IMR-90 (cell line): ENCODE measurements at regions not wholly inside any gene's neighbourhood (a gene's known extent, or its start where the extent isn't known, plus 50 kb on each side); places are given as distances from the start of the nearest gene placed in this dataset.
A peak's percentile ranks its signal among the peaks of the same experiment; 100 is the strongest.

Experiments
- ATAC-seq: fragments of 200-7000 bp; cut with Tn5 transposase; 2 replicates; pipeline ENCODE4 v1.9.1; 2020; ENCODE audit warnings: low read depth, mild to moderate bottlenecking, moderate library complexity
- BruUV-seq: library from RNA; stranded (reverse); fragments of 400-500 nt; replicated peaks from 2 replicates; lab custom pipeline; 2021; lab: Mats Ljungman, UMichigan
- CTCF ChIA-PET: fragments of 300-600 bp; formaldehyde crosslinking; extraction: SDS; loops from one replicate; lab custom pipeline; 2021; ENCODE audit warnings: antibody characterized with exemption; lab: Yijun Ruan, JAX
- POLR2A ChIA-PET: fragments of 300-600 bp; sonication (Branson Sonifier 250); formaldehyde crosslinking; loops from one replicate; lab custom pipeline; 2022; ENCODE audit warnings: antibody characterized with exemption; ENCODE audit not compliant: unreplicated experiment; lab: Charles Lee
- DNase-seq: peaks from one replicate; pipeline ENCODE4 v3.0.0; 2013
- H2AFZ ChIP-seq: replicated peaks from 2 replicates; pipeline ENCODE3; 2013; ENCODE audit warnings: low read length, mild to moderate bottlenecking; ENCODE audit not compliant: poor library complexity
- H2AK5ac ChIP-seq: 2 replicates; pipeline ENCODE4 v1.6.1; 2013; ENCODE audit warnings: low read depth, low read length, inconsistent platforms
- H2AK9ac ChIP-seq: replicated peaks from 2 replicates; pipeline ENCODE3; 2013; ENCODE audit warnings: mild to moderate bottlenecking, low read depth, low read length, moderate library complexity; ENCODE audit not compliant: poor library complexity
- H2BK120ac ChIP-seq: 2 replicates; pipeline ENCODE4 v1.6.1; 2013; ENCODE audit warnings: low read depth, low read length, inconsistent platforms
- H2BK15ac ChIP-seq: 3 replicates; pipeline ENCODE4 v1.6.1; 2013; ENCODE audit warnings: low read depth, low read length, inconsistent platforms
- H2BK20ac ChIP-seq: 2 replicates; pipeline ENCODE4 v1.6.1; 2013; ENCODE audit warnings: low read depth, mild to moderate bottlenecking, inconsistent platforms, low read length, moderate library complexity
- H2BK5ac ChIP-seq: 2 replicates; pipeline ENCODE4 v1.6.1; 2013; ENCODE audit warnings: mild to moderate bottlenecking, low read depth, low read length, inconsistent platforms; ENCODE audit not compliant: poor library complexity, severe bottlenecking
- H3K14ac ChIP-seq: replicated peaks from 2 replicates; pipeline ENCODE4 v1.6.1; 2013; ENCODE audit warnings: low read depth, low read length, inconsistent platforms
- H3K18ac ChIP-seq: 2 replicates; pipeline ENCODE4 v1.6.1; 2013; ENCODE audit warnings: low read depth, low read length, control low read depth
- H3K23ac ChIP-seq: 2 replicates; pipeline ENCODE4 v1.6.1; 2013; ENCODE audit warnings: low read depth, low read length, inconsistent platforms
- H3K27ac ChIP-seq: 2 replicates; pipeline ENCODE4 v1.5.1; 2013; ENCODE audit warnings: mild to moderate bottlenecking, control low read depth, low read length; ENCODE audit not compliant: insufficient read depth
- H3K27me3 ChIP-seq: 2 replicates; pipeline ENCODE4 v1.6.1; 2013; ENCODE audit warnings: low read length; ENCODE audit not compliant: control insufficient read depth, insufficient read depth
- H3K36me3 ChIP-seq: 2 replicates; pipeline ENCODE4 v1.6.1; 2013; ENCODE audit warnings: low read length, mixed read lengths; ENCODE audit not compliant: control insufficient read depth, insufficient read depth
- H3K4ac ChIP-seq: 2 replicates; pipeline ENCODE4 v1.6.1; 2013; ENCODE audit warnings: low read depth, low read length, inconsistent platforms
- H3K4me1 ChIP-seq: 2 replicates; pipeline ENCODE4 v1.6.1; 2013; ENCODE audit warnings: low read length, mixed read lengths; ENCODE audit not compliant: control insufficient read depth, insufficient read depth
- H3K4me2 ChIP-seq: 2 replicates; pipeline ENCODE4 v1.6.1; 2013; ENCODE audit warnings: low read depth, mild to moderate bottlenecking, control low read depth, low read length, moderate library complexity
- H3K4me3 ChIP-seq: 2 replicates; pipeline ENCODE4 v1.5.1; 2013; ENCODE audit warnings: low read depth, mild to moderate bottlenecking, control low read depth, low read length, moderate library complexity; ENCODE audit not compliant: insufficient read depth
- H3K56ac ChIP-seq: 2 replicates; pipeline ENCODE4 v1.6.1; 2013; ENCODE audit warnings: low read length, inconsistent platforms; ENCODE audit not compliant: insufficient read depth; ENCODE audit errors: extremely low read depth
- H3K79me1 ChIP-seq, 2 experiments: 2 replicates each; pipeline ENCODE4 v1.6.1; 2013; ENCODE audit warnings: low read length in 2 of 2, inconsistent platforms in 1 of 2, low read depth in 1 of 2
- H3K9ac ChIP-seq: 2 replicates; pipeline ENCODE4 v1.6.1; 2013; ENCODE audit warnings: low read depth, low read length, control low read depth
- H3K9me1 ChIP-seq: 2 replicates; pipeline ENCODE4 v1.6.1; 2013; ENCODE audit warnings: low read length, inconsistent platforms; ENCODE audit not compliant: insufficient read depth
- H3K9me3 ChIP-seq: 2 replicates; pipeline ENCODE4 v1.6.1; 2013; ENCODE audit warnings: low read length; ENCODE audit not compliant: control insufficient read depth, insufficient read depth
- H4K20me1 ChIP-seq: 2 replicates; pipeline ENCODE4 v1.6.1; 2013; ENCODE audit warnings: low read length, inconsistent platforms; ENCODE audit not compliant: insufficient read depth
- H4K5ac ChIP-seq: 2 replicates; pipeline ENCODE4 v1.6.1; 2013; ENCODE audit warnings: mild to moderate bottlenecking, low read depth, low read length, control low read depth
- H4K8ac ChIP-seq, 2 experiments: 2 replicates each; pipeline ENCODE4 v1.6.1; 2013; ENCODE audit warnings: low read depth in 2 of 2, low read length in 2 of 2, control low read depth in 1 of 2, inconsistent platforms in 1 of 2
- H4K91ac ChIP-seq: 2 replicates; pipeline ENCODE4 v1.6.1; 2013; ENCODE audit warnings: low read depth, low read length, inconsistent platforms; ENCODE audit not compliant: insufficient read depth
- CHD1 ChIP-seq: IDR thresholded peaks from 2 replicates; pipeline ENCODE4 v1.6.1; 2012; ENCODE audit warnings: low read depth, low read length, improper control_type of control experiment
- POLR2A ChIP-seq: IDR thresholded peaks from 2 replicates; pipeline ENCODE4 v1.6.1; 2012; ENCODE audit warnings: mild to moderate bottlenecking, low read depth, low read length
- WGBS, 2 experiments: methylation state at CpG; one replicate each; pipeline versions ENCODE4 v1.1.5 to v1.1.7; 2013; ENCODE audit warnings: missing lambda C conversion rate in 2 of 2; ENCODE audit not compliant: insufficient read length in 1 of 2; ENCODE audit errors: extremely low coverage in 2 of 2; 5-methylcytosine and 5-hydroxymethylcytosine counted together
- dilution Hi-C: fragments of 300-500 bp; cut with HindIII; formaldehyde crosslinking; loops from one replicate; pipeline ENCODE4 v1.14.3; 2018; ENCODE audit warnings: low sequenced_read_pairs; ENCODE audit not compliant: unreplicated experiment
- in situ Hi-C: fragments of 300-500 bp; cut with MboI; formaldehyde crosslinking; loops from 3 replicates; pipeline ENCODE4 v1.14.3; 2019; ENCODE audit warnings: low sequenced_read_pairs, inconsistent platforms, mixed read lengths
- intact Hi-C: fragments of 100-400 bp; cut with micrococcal nuclease; formaldehyde crosslinking; loops from 2 replicates; pipeline ENCODE4 v1.10.0; 2022

GRCh38 chr4:4800646-4801408, 58.6 kb upstream of the MSX1 start:
- CTCF ChIA-PET, result interaction anchor here (0.5 kb wide), 1 partner anchor 75 kb away, joined by 3 read pairs; no protein-coding TSS in a partner anchor
- H3K79me1 ChIP-seq, result no peaks in the 10 kb centered on the region

More at GRCh38 chr4:4800646-4801408, 58.6 kb upstream of the MSX1 start:
- Histone ChIP-seq H2BK20ac (no peak overlapping the region), H2BK120ac (no peak overlapping the region), H3K4ac (no peak overlapping the region), H3K14ac (no peak overlapping the region), H3K9me3 (no peaks in the 10 kb centered on the region), H3K27ac (no peak overlapping the region), H4K8ac (no peak overlapping the region), H2BK15ac (no peak overlapping the region), H2AFZ (no peak overlapping the region), H4K91ac (no peak overlapping the region), H3K4me3 (no peak overlapping the region), H3K36me3 (no peaks in the 10 kb centered on the region), H3K9ac (no peak overlapping the region), H3K27me3 (no peaks in the 10 kb centered on the region; the same call in 1 of the 2 replicates), H2BK5ac (no peak overlapping the region), H3K23ac (no peak overlapping the region), H2AK9ac (no peak overlapping the region), H3K4me2 (peak overlapping the region; percentile 27), H3K18ac (no peak overlapping the region), H3K4me1 (no peaks in the 10 kb centered on the region), H2AK5ac (no peak overlapping the region), H3K56ac (no peak overlapping the region), H4K5ac (no peak overlapping the region), H3K9me1 (no peaks in the 10 kb centered on the region), H4K20me1 (no peaks in the 10 kb centered on the region)
- POLR2A ChIA-PET, result no interaction called here
- in situ Hi-C loops (no loop called here), intact Hi-C loops (no loop called here), dilution Hi-C loops (no loop called here)
- peak; percentile 90 for ATAC-seq
- DNase-seq, result peak; percentile 69
- 100% methylated on average over 2 of the region's 6 CpGs; no CpG with 5 or more reads in 1 of the 2 experiments for WGBS, 2 experiments
- BruUV-seq, result no TSS peak
- no peak for TF ChIP-seq POLR2A
- no peak for TF ChIP-seq CHD1
